ENCODE measurements at regions not wholly inside any gene's neighbourhood (a gene's known extent, or its start where the extent isn't known, plus 50 kb on each side); places are given as distances from the start of the nearest gene placed in this dataset.

GRCh38 chr2:71952572-71953188 lies 195.0 kb downstream of the CYP26B1 start:
- no peak overlapping the region for H3K27ac Mint-ChIP-seq
- H3K9me3 Mint-ChIP-seq, result peaks cover 8% of the 10 kb centered on the region

GRCh38 chr2:71951718-71952404 lies 195.8 kb downstream of the CYP26B1 start:
- H3K36me3 ChIP-seq, result no peaks in the 10 kb centered on the region
- H3K4me1 Mint-ChIP-seq, result peaks cover 2% of the 10 kb centered on the region

More at GRCh38 chr2:71952572-71953188, 195.0 kb downstream of the CYP26B1 start:
- Histone ChIP-seq H3K79me2 (ENCODE audit: low read depth) (no peaks in the 10 kb centered on the region), H3K4me1 (no peaks in the 10 kb centered on the region), H4K20me1 (ENCODE audit: low read depth) (no peaks in the 10 kb centered on the region), H3K9ac (no peak overlapping the region), H3K27me3 (no peaks in the 10 kb centered on the region), H3K9me3 (ENCODE audit: low read depth) (peaks cover 13% of the 10 kb centered on the region), H3K4me3 (no peak overlapping the region), H3K4me2 (no peak overlapping the region), H3K36me3 (no peaks in the 10 kb centered on the region), H3K27ac (no peak overlapping the region), H2AFZ (replicated peaks) (no peak overlapping the region), H3F3A (ENCODE audit: low read depth) (no peaks in the 10 kb centered on the region)
- H3K36me3 Mint-ChIP-seq, result no peaks in the 10 kb centered on the region
- peaks cover 2% of the 10 kb centered on the region for H3K4me1 Mint-ChIP-seq
- TF ChIP-seq, protein P1, sequence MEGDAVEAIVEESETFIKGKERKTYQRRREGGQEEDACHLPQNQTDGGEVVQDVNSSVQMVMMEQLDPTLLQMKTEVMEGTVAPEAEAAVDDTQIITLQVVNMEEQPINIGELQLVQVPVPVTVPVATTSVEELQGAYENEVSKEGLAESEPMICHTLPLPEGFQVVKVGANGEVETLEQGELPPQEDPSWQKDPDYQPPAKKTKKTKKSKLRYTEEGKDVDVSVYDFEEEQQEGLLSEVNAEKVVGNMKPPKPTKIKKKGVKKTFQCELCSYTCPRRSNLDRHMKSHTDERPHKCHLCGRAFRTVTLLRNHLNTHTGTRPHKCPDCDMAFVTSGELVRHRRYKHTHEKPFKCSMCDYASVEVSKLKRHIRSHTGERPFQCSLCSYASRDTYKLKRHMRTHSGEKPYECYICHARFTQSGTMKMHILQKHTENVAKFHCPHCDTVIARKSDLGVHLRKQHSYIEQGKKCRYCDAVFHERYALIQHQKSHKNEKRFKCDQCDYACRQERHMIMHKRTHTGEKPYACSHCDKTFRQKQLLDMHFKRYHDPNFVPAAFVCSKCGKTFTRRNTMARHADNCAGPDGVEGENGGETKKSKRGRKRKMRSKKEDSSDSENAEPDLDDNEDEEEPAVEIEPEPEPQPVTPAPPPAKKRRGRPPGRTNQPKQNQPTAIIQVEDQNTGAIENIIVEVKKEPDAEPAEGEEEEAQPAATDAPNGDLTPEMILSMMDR (IDR thresholded peaks at IDR 0.05), result no peak
- no peak for TF ChIP-seq EZH2phosphoT487 (IDR thresholded peaks at IDR 0.05)
- TF ChIP-seq EZH2 (IDR thresholded peaks at IDR 0.05), result no peak
- no peak overlapping the region for H3K4me3 Mint-ChIP-seq
- no peak for DNase-seq (ENCODE audit: low spot score)
- H3K27me3 Mint-ChIP-seq (ENCODE audit: insufficient read depth, low read depth), result peaks cover 4% of the 10 kb centered on the region

DNA sequence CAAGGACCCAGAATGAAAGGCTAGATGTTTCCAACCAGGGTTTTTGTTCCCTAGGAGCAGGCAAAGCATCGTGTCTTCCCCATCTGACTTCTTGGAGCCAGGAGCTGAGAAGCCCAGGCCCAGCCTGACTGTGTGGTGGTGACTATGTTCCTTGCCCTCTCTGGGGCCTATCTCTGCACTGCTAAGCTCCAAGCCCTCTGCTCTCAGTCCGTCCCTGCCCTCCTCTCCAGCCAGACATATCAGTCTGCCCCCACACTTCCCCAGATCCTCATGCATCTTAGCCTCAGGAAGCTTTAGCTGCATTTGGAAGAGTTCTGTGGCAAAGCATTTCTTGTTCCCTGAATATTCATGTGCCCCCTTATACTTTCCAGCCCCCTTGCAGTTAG lies 196.6 kb downstream of the CYP26B1 start:
- Histone ChIP-seq H3K27me3 (no peaks in the 10 kb centered on the region), H3F3A (ENCODE audit: low read depth) (no peaks in the 10 kb centered on the region), H4K20me1 (ENCODE audit: low read depth) (no peaks in the 10 kb centered on the region), H3K4me1 (no peaks in the 10 kb centered on the region), H3K9ac (no peak overlapping the region), H2AFZ (replicated peaks) (no peak overlapping the region), H3K4me3 (no peak overlapping the region), H3K9me3 (ENCODE audit: low read depth) (peaks cover 2% of the 10 kb centered on the region), H3K4me2 (no peak overlapping the region), H3K79me2 (ENCODE audit: low read depth) (no peaks in the 10 kb centered on the region), H3K36me3 (no peaks in the 10 kb centered on the region), H3K27ac (no peak overlapping the region)
- DNase-seq (ENCODE audit: low spot score), result no peak
- H3K27ac Mint-ChIP-seq, result no peak overlapping the region
- TF ChIP-seq EZH2phosphoT487 (IDR thresholded peaks at IDR 0.05), result no peak
- TF ChIP-seq, protein P1 (IDR thresholded peaks at IDR 0.05), result no peak
- no peak for TF ChIP-seq EZH2 (IDR thresholded peaks at IDR 0.05)
- peaks cover 2% of the 10 kb centered on the region for H3K4me1 Mint-ChIP-seq
- no peaks in the 10 kb centered on the region for H3K9me3 Mint-ChIP-seq
- H3K27me3 Mint-ChIP-seq (ENCODE audit: insufficient read depth, low read depth), result peaks cover 6% of the 10 kb centered on the region
- no peak overlapping the region for H3K4me3 Mint-ChIP-seq
- no peaks in the 10 kb centered on the region for H3K36me3 Mint-ChIP-seq

More at GRCh38 chr2:71951718-71952404, 195.8 kb downstream of the CYP26B1 start:
- no peaks in the 10 kb centered on the region for H3K79me2 ChIP-seq (ENCODE audit: low read depth)
- H3K9me3 ChIP-seq (ENCODE audit: low read depth), result peaks cover 7% of the 10 kb centered on the region
- no peaks in the 10 kb centered on the region for H4K20me1 ChIP-seq (ENCODE audit: low read depth)
- H3K27ac ChIP-seq, result no peak overlapping the region
- TF ChIP-seq, protein P1 (IDR thresholded peaks at IDR 0.05), result no peak
- TF ChIP-seq EZH2 (IDR thresholded peaks at IDR 0.05) (no peak), EZH2phosphoT487 (IDR thresholded peaks at IDR 0.05) (no peak)
- no peak for DNase-seq (ENCODE audit: low spot score)
- no peak overlapping the region for H3K4me3 Mint-ChIP-seq
- H3K4me3 ChIP-seq, result no peak overlapping the region
- H3K9me3 Mint-ChIP-seq, result peaks cover 1% of the 10 kb centered on the region
- no peak overlapping the region for H3K9ac ChIP-seq
- no peak overlapping the region for H3K27ac Mint-ChIP-seq
- no peaks in the 10 kb centered on the region for H3K27me3 ChIP-seq
- no peaks in the 10 kb centered on the region for H3F3A ChIP-seq (ENCODE audit: low read depth)
- H3K36me3 Mint-ChIP-seq, result no peaks in the 10 kb centered on the region
- H3K27me3 Mint-ChIP-seq (ENCODE audit: insufficient read depth, low read depth), result peaks cover 6% of the 10 kb centered on the region
- no peaks in the 10 kb centered on the region for H3K4me1 ChIP-seq
- H3K4me2 ChIP-seq, result no peak overlapping the region
- no peak overlapping the region for H2AFZ ChIP-seq (replicated peaks)

Measured in neural progenitor cell (in vitro differentiated cells).